MM.1S (cell line): ENCODE measurements at regions not wholly inside any gene's neighbourhood (a gene's known extent, or its start where the extent isn't known, plus 50 kb on each side); places are given as distances from the start of the nearest gene placed in this dataset.

Source experiments
- DNase-seq: peaks from one replicate; pipeline ENCODE4 v3.0.0-alpha.2; 2015
- H2AFZ ChIP-seq: fragments of 300-600 bp; sonication (generic); 2 replicates; pipeline ENCODE4 v1.6.0; 2016; ENCODE audit warnings: antibody characterized with exemption, low read length
- H3F3A ChIP-seq: fragments of 300-600 bp; sonication (generic); 2 replicates; pipeline ENCODE4 v1.6.1; 2016; ENCODE audit warnings: mild to moderate bottlenecking, antibody characterized with exemption, low read length, moderate library complexity, mixed read lengths; ENCODE audit not compliant: insufficient read depth
- H3K27ac ChIP-seq: fragments of 300-600 bp; sonication (generic); 2 replicates; pipeline ENCODE4 v1.5.1; 2016; ENCODE audit warnings: mild to moderate bottlenecking, low read length
- H3K27me3 ChIP-seq: fragments of 300-600 bp; sonication (generic); replicated peaks from 2 replicates; pipeline ENCODE4 v1.6.0; 2016; ENCODE audit warnings: low read length; ENCODE audit not compliant: insufficient read depth
- H3K36me3 ChIP-seq: fragments of 300-600 bp; sonication (generic); replicated peaks from 2 replicates; pipeline ENCODE4 v1.6.1; 2016; ENCODE audit warnings: mild to moderate bottlenecking, low read length, mixed read lengths; ENCODE audit not compliant: insufficient read depth
- H3K4me1 ChIP-seq: fragments of 300-600 bp; sonication (generic); 2 replicates; pipeline ENCODE4 v1.6.1; 2016; ENCODE audit warnings: low read length, mixed read lengths
- H3K4me2 ChIP-seq: fragments of 300-600 bp; sonication (generic); 2 replicates; pipeline ENCODE4 v1.6.0; 2016; ENCODE audit warnings: low read depth, low read length
- H3K4me3 ChIP-seq: fragments of 300-600 bp; sonication (generic); 2 replicates; pipeline ENCODE4 v1.5.1; 2016; ENCODE audit warnings: low read length, mixed read lengths
- H3K79me2 ChIP-seq: fragments of 300-600 bp; sonication (generic); 2 replicates; pipeline ENCODE4 v1.6.1; 2016; ENCODE audit warnings: mixed run types, low read length, mixed read lengths
- H3K9ac ChIP-seq: fragments of 300-600 bp; sonication (generic); 2 replicates; pipeline ENCODE4 v1.6.1; 2016; ENCODE audit warnings: low read length, mixed read lengths
- H3K9me2 ChIP-seq: fragments of 300-600 bp; sonication (generic); replicated peaks from 2 replicates; pipeline ENCODE4 v1.6.1; 2016; ENCODE audit warnings: mild to moderate bottlenecking, low read length, mixed read lengths; ENCODE audit not compliant: insufficient read depth
- H3K9me3 ChIP-seq: fragments of 300-600 bp; sonication (generic); replicated peaks from 2 replicates; pipeline ENCODE4 v1.6.1; 2016; ENCODE audit warnings: mild to moderate bottlenecking, low read length, mixed read lengths; ENCODE audit not compliant: insufficient read depth
- H4K20me1 ChIP-seq: fragments of 300-600 bp; sonication (generic); 2 replicates; pipeline ENCODE4 v1.6.1; 2016; ENCODE audit warnings: mild to moderate bottlenecking, low read length, moderate library complexity, mixed read lengths; ENCODE audit not compliant: insufficient read depth
- CTCF ChIP-seq: fragments of 300-600 bp; sonication (generic); IDR thresholded peaks from 2 replicates; pipeline ENCODE4 v1.5.1; 2016; ENCODE audit warnings: antibody characterized with exemption, low read length, mixed read lengths
- EZH2 ChIP-seq: fragments of 300-600 bp; sonication (generic); optimal IDR thresholded peaks from 2 replicates; pipeline ENCODE3; 2017; ENCODE audit warnings: low read depth, mild to moderate bottlenecking, antibody characterized with exemption, low read length, mixed read lengths
- EZH2phosphoT487 ChIP-seq: fragments of 300-600 bp; sonication (generic); IDR thresholded peaks from 2 replicates; pipeline ENCODE4 v1.6.1; 2018; ENCODE audit warnings: antibody characterized with exemption, low read length

- H3K27me3 ChIP-seq: no peaks in the 10 kb centered on the region
- H3K9me2 ChIP-seq: no peaks in the 10 kb centered on the region
- H3K4me2 ChIP-seq: no peak overlapping the region
- DNase-seq: peak; percentile 14
- no peaks in the 10 kb centered on the region for H3F3A ChIP-seq
- no peak overlapping the region for H2AFZ ChIP-seq
- no peaks in the 10 kb centered on the region for H3K79me2 ChIP-seq
- no peak overlapping the region for H3K4me3 ChIP-seq
- no peak for TF ChIP-seq EZH2
- no peak for TF ChIP-seq CTCF
- TF ChIP-seq EZH2phosphoT487: no peak
- no peaks in the 10 kb centered on the region for H3K9me3 ChIP-seq
- H3K27ac ChIP-seq: no peak overlapping the region
- no peaks in the 10 kb centered on the region for H3K4me1 ChIP-seq
- no peak overlapping the region for H3K9ac ChIP-seq
- H3K36me3 ChIP-seq: no peaks in the 10 kb centered on the region
- H4K20me1 ChIP-seq: no peaks in the 10 kb centered on the region
These were observed 303.7 kb upstream of the USP15 start for GRCh38 chr12:61956545-61956944.

GRCh38 chr12:61974461-61974860 lies 285.7 kb upstream of the USP15 start:
- no peak overlapping the region for H2AFZ ChIP-seq
- no peak for TF ChIP-seq EZH2
- no peak for TF ChIP-seq EZH2phosphoT487
- TF ChIP-seq CTCF: no peak
- H3K79me2 ChIP-seq: no peaks in the 10 kb centered on the region
- H3K4me1 ChIP-seq: no peaks in the 10 kb centered on the region
- H3K4me2 ChIP-seq: no peak overlapping the region
- H3K27me3 ChIP-seq: no peaks in the 10 kb centered on the region
- no peak overlapping the region for H3K9ac ChIP-seq
- H3K9me3 ChIP-seq: no peaks in the 10 kb centered on the region
- no peak overlapping the region for H3K4me3 ChIP-seq
- H3K9me2 ChIP-seq: no peaks in the 10 kb centered on the region
- no peaks in the 10 kb centered on the region for H4K20me1 ChIP-seq
- H3K27ac ChIP-seq: no peak overlapping the region
- H3K36me3 ChIP-seq: no peaks in the 10 kb centered on the region
- DNase-seq: no peak
- no peaks in the 10 kb centered on the region for H3F3A ChIP-seq

GRCh38 chr12:61985830-61986229 lies 274.4 kb upstream of the USP15 start:
- Histone ChIP-seq H3K27me3 (no peaks in the 10 kb centered on the region), H3K9ac (no peak overlapping the region), H3F3A (no peaks in the 10 kb centered on the region), H3K79me2 (no peaks in the 10 kb centered on the region), H3K36me3 (no peaks in the 10 kb centered on the region), H3K9me2 (no peaks in the 10 kb centered on the region), H2AFZ (no peak overlapping the region), H3K27ac (no peak overlapping the region), H3K9me3 (no peaks in the 10 kb centered on the region), H4K20me1 (no peaks in the 10 kb centered on the region), H3K4me2 (no peak overlapping the region), H3K4me3 (no peak overlapping the region), H3K4me1 (no peaks in the 10 kb centered on the region)
- TF ChIP-seq EZH2 (no peak), EZH2phosphoT487 (no peak), CTCF (no peak)
- DNase-seq: no peak
